WTC11 (cell line): ENCODE measurements at regions not wholly inside any gene's neighbourhood (a gene's known extent, or its start where the extent isn't known, plus 50 kb on each side); places are given as distances from the start of the nearest gene placed in this dataset.

ENCODE experiments used
- ATAC-seq: fragments of 200-7000 bp; cut with Tn5 transposase; 2 replicates; pipeline ENCODE4 v1.10.0; 2021; ENCODE audit warnings: mild to moderate bottlenecking, moderate library complexity
- CTCF ChIA-PET: fragments of 300-600 bp; sonication (Branson Sonifier 250); formaldehyde crosslinking; loops from one replicate; lab custom pipeline; 2021; ENCODE audit warnings: antibody characterized with exemption; lab: Charles Lee
- POLR2A ChIA-PET: fragments of 350-600 bp; sonication (Branson Sonifier 250); formaldehyde crosslinking; loops from one replicate; lab custom pipeline; 2021; ENCODE audit warnings: antibody characterized with exemption; lab: Charles Lee
- DNase-seq: peaks from one replicate; pipeline ENCODE4 v3.0.0; 2021; ENCODE audit warnings: low spot score
- H3K27ac Mint-ChIP-seq: 2 replicates; pipeline ENCODE4 v1.8.0; 2021; ENCODE audit warnings: mixed read lengths
- H3K27me3 Mint-ChIP-seq: 2 replicates; pipeline ENCODE4 v1.8.0; 2021; ENCODE audit warnings: low read depth, mild to moderate bottlenecking, moderate library complexity, mixed read lengths
- H3K36me3 Mint-ChIP-seq: 2 replicates; pipeline ENCODE4 v1.8.0; 2021; ENCODE audit warnings: mixed read lengths
- H3K4me1 Mint-ChIP-seq: 2 replicates; pipeline ENCODE4 v1.8.0; 2022; ENCODE audit warnings: mixed read lengths
- H3K4me3 Mint-ChIP-seq: 2 replicates; pipeline ENCODE4 v1.8.0; 2021; ENCODE audit warnings: mild to moderate bottlenecking, moderate library complexity, mixed read lengths
- H3K9me3 Mint-ChIP-seq: 2 replicates; pipeline ENCODE4 v1.8.0; 2021; ENCODE audit warnings: mixed read lengths
- ATF1 ChIP-seq: sonication (generic); formaldehyde crosslinking; IDR thresholded peaks from 2 replicates; pipeline ENCODE4 v1.8.1; 2023; ENCODE audit warnings: mild to moderate bottlenecking, moderate library complexity, missing genetic modification reagents
- ELF4 ChIP-seq: sonication (generic); formaldehyde crosslinking; IDR thresholded peaks from 2 replicates; pipeline ENCODE4 v1.8.1; 2022; ENCODE audit warnings: low read depth, mild to moderate bottlenecking, moderate library complexity, missing genetic modification reagents
- ETV6 ChIP-seq: sonication (generic); formaldehyde crosslinking; IDR thresholded peaks from 2 replicates; pipeline ENCODE4 v1.8.1; 2022; ENCODE audit warnings: mild to moderate bottlenecking, missing genetic modification reagents
- IRF2 ChIP-seq: sonication (generic); formaldehyde crosslinking; IDR thresholded peaks from 2 replicates; pipeline ENCODE4 v1.8.0; 2022; ENCODE audit warnings: low read depth, missing genetic modification reagents, borderline replicate concordance
- KAT7 ChIP-seq: sonication (generic); formaldehyde crosslinking; IDR thresholded peaks from 2 replicates; pipeline ENCODE4 v1.8.1; 2023; ENCODE audit warnings: missing genetic modification reagents, mild to moderate bottlenecking, borderline replicate concordance
- NFATC4 ChIP-seq: fragments of 250-450 bp; sonication (Bioruptor Pico); IDR thresholded peaks from 2 replicates; pipeline ENCODE4 v1.9.0; 2021; ENCODE audit warnings: mild to moderate bottlenecking
- NR2C2 ChIP-seq: sonication (generic); formaldehyde crosslinking; IDR thresholded peaks from 2 replicates; pipeline ENCODE4 v1.8.0; 2022; ENCODE audit warnings: mild to moderate bottlenecking, missing genetic modification reagents
- NR3C1 ChIP-seq: sonication (generic); formaldehyde crosslinking; conservative IDR thresholded peaks from 2 replicates; pipeline ENCODE4 v1.8.1; 2023; ENCODE audit warnings: low read depth, mild to moderate bottlenecking, missing genetic modification reagents
- SOX15 ChIP-seq: fragments of 250-450 bp; sonication (Bioruptor Pico); IDR thresholded peaks from 2 replicates; pipeline ENCODE4 v1.9.0; 2021; ENCODE audit warnings: mild to moderate bottlenecking
- SP1 ChIP-seq: sonication (generic); formaldehyde crosslinking; conservative IDR thresholded peaks from 2 replicates; pipeline ENCODE4 v1.8.1; 2022; ENCODE audit warnings: missing genetic modification reagents
- ZNF219 ChIP-seq: sonication (generic); formaldehyde crosslinking; IDR thresholded peaks from 2 replicates; pipeline ENCODE4 v1.8.0; 2023; ENCODE audit warnings: missing genetic modification reagents, mild to moderate bottlenecking, borderline replicate concordance
- ZNF423 ChIP-seq: fragments of 250-450 bp; sonication (Bioruptor Pico); IDR thresholded peaks from 2 replicates; pipeline ENCODE4 v2.1.2; 2022; ENCODE audit warnings: mild to moderate bottlenecking, moderate library complexity
- TF ChIP-seq, protein P1 (sequence below): fragments of 250-450 bp; sonication (Bioruptor Pico); IDR thresholded peaks from 2 replicates; pipeline ENCODE4 v2.1.2; 2022; ENCODE audit warnings: mild to moderate bottlenecking, moderate library complexity
- TF ChIP-seq, protein P2 (sequence below): sonication (generic); formaldehyde crosslinking; IDR thresholded peaks from 2 replicates; pipeline ENCODE4 v1.8.1; 2023; ENCODE audit warnings: mild to moderate bottlenecking, missing genetic modification reagents, borderline replicate concordance
- TF ChIP-seq, protein P3 (sequence below): sonication (generic); formaldehyde crosslinking; IDR thresholded peaks from 2 replicates; pipeline ENCODE4 v1.8.1; 2023; ENCODE audit warnings: mild to moderate bottlenecking, moderate library complexity, missing genetic modification reagents
- TF ChIP-seq, protein P4 (sequence below): fragments of 200-600 bp; IDR thresholded peaks from 2 replicates; pipeline ENCODE4 v1.8.0; 2022; ENCODE audit warnings: antibody characterized with exemption
- TF ChIP-seq, protein P5 (sequence below): sonication (generic); formaldehyde crosslinking; IDR thresholded peaks from 2 replicates; pipeline ENCODE4 v1.8.1; 2022; ENCODE audit warnings: low read depth, mild to moderate bottlenecking, moderate library complexity, missing genetic modification reagents, borderline replicate concordance
- TF ChIP-seq, protein P6 (sequence below): sonication (generic); formaldehyde crosslinking; IDR thresholded peaks from 2 replicates; pipeline ENCODE4 v1.8.1; 2022; ENCODE audit warnings: mild to moderate bottlenecking, missing genetic modification reagents, moderate library complexity, borderline replicate concordance
- TF ChIP-seq, protein P7 (sequence below): sonication (generic); formaldehyde crosslinking; IDR thresholded peaks from 2 replicates; pipeline ENCODE4 v1.8.1; 2023; ENCODE audit warnings: mild to moderate bottlenecking, missing genetic modification reagents
- TF ChIP-seq, protein P8 (sequence below): fragments of 250-450 bp; sonication (Bioruptor Pico); IDR thresholded peaks from 2 replicates; pipeline ENCODE4 v1.9.0; 2021; ENCODE audit warnings: mild to moderate bottlenecking

DNA sequence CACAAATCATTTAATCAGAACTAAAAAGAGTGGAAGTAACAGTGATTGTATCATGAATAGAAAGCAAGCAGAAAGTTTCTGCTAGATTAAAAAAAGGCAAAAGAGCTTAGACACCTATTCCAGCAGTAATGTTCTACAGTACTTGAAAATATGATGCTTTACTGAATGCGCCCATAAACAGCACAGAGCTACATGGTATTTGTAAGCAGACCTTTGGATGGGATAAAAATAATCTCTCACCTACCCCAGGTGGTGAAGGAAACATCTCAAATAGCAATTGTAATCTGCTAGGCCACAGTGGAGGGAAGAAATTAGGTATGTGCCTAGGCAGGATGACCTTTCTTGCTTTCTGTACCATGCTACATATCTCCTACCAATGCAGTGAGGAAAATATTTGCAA, 280.9 kb upstream of the PRKX start:
- ATAC-seq (no peak), DNase-seq (no peak)
- Mint-ChIP-seq H3K9me3 (peaks cover 29% of the 10 kb centered on the region), H3K4me1 (no peaks in the 10 kb centered on the region), H3K27ac (no peak overlapping the region), H3K4me3 (no peak overlapping the region), H3K27me3 (no peaks in the 10 kb centered on the region), H3K36me3 (no peaks in the 10 kb centered on the region)
- TF ChIP-seq NFATC4 (no peak), SOX15 (CRISPR knock-in tag) (no peak), SP1 (CRISPR knock-in tag) (no peak), KAT7 (CRISPR knock-in tag) (no peak), ATF1 (CRISPR knock-in tag) (no peak), IRF2 (CRISPR knock-in tag) (no peak)
- TF ChIP-seq, protein P1, sequence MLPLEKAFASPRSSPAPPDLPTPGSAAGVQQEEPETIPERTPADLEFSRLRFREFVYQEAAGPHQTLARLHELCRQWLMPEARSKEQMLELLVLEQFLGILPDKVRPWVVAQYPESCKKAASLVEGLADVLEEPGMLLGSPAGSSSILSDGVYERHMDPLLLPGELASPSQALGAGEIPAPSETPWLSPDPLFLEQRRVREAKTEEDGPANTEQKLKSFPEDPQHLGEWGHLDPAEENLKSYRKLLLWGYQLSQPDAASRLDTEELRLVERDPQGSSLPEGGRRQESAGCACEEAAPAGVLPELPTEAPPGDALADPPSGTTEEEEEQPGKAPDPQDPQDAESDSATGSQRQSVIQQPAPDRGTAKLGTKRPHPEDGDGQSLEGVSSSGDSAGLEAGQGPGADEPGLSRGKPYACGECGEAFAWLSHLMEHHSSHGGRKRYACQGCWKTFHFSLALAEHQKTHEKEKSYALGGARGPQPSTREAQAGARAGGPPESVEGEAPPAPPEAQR (CRISPR knock-in tag), result no peak
- TF ChIP-seq, protein P2, sequence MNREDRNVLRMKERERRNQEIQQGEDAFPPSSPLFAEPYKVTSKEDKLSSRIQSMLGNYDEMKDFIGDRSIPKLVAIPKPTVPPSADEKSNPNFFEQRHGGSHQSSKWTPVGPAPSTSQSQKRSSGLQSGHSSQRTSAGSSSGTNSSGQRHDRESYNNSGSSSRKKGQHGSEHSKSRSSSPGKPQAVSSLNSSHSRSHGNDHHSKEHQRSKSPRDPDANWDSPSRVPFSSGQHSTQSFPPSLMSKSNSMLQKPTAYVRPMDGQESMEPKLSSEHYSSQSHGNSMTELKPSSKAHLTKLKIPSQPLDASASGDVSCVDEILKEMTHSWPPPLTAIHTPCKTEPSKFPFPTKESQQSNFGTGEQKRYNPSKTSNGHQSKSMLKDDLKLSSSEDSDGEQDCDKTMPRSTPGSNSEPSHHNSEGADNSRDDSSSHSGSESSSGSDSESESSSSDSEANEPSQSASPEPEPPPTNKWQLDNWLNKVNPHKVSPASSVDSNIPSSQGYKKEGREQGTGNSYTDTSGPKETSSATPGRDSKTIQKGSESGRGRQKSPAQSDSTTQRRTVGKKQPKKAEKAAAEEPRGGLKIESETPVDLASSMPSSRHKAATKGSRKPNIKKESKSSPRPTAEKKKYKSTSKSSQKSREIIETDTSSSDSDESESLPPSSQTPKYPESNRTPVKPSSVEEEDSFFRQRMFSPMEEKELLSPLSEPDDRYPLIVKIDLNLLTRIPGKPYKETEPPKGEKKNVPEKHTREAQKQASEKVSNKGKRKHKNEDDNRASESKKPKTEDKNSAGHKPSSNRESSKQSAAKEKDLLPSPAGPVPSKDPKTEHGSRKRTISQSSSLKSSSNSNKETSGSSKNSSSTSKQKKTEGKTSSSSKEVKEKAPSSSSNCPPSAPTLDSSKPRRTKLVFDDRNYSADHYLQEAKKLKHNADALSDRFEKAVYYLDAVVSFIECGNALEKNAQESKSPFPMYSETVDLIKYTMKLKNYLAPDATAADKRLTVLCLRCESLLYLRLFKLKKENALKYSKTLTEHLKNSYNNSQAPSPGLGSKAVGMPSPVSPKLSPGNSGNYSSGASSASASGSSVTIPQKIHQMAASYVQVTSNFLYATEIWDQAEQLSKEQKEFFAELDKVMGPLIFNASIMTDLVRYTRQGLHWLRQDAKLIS (CRISPR knock-in tag), result no peak
- TF ChIP-seq, protein P3, sequence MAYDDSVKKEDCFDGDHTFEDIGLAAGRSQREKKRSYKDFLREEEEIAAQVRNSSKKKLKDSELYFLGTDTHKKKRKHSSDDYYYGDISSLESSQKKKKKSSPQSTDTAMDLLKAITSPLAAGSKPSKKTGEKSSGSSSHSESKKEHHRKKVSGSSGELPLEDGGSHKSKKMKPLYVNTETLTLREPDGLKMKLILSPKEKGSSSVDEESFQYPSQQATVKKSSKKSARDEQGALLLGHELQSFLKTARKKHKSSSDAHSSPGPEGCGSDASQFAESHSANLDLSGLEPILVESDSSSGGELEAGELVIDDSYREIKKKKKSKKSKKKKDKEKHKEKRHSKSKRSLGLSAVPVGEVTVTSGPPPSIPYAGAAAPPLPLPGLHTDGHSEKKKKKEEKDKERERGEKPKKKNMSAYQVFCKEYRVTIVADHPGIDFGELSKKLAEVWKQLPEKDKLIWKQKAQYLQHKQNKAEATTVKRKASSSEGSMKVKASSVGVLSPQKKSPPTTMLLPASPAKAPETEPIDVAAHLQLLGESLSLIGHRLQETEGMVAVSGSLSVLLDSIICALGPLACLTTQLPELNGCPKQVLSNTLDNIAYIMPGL, result no peak
- POLR2A ChIA-PET, result no interaction called here
- CTCF ChIA-PET, result no interaction called here

DNA sequence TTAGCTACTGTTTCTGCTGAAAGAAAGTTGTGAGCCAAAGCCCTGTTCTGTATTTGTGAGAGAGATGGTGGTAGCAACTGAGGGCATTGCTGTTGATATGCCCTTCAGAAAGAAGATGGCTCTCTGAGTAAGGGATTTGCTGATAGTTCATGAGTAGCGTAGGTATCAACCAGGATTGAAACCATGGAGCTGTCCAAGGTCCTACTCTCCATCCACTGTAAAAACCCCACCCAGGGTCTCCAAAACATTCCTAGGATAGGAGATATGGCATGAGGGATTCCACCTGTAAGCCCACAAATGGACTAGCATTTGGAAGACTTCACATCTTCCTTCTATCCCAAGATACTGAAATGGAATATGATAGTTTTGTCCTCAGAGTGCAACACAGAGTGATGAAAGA, 277.1 kb upstream of the PRKX start:
- Mint-ChIP-seq H3K36me3 (no peaks in the 10 kb centered on the region), H3K9me3 (peaks cover 25% of the 10 kb centered on the region), H3K4me3 (no peak overlapping the region), H3K27me3 (no peaks in the 10 kb centered on the region), H3K4me1 (no peaks in the 10 kb centered on the region), H3K27ac (no peak overlapping the region)
- DNase-seq (no peak), ATAC-seq (no peak)
- CTCF ChIA-PET, result no interaction called here
- POLR2A ChIA-PET, result no interaction called here
- TF ChIP-seq, protein P4, sequence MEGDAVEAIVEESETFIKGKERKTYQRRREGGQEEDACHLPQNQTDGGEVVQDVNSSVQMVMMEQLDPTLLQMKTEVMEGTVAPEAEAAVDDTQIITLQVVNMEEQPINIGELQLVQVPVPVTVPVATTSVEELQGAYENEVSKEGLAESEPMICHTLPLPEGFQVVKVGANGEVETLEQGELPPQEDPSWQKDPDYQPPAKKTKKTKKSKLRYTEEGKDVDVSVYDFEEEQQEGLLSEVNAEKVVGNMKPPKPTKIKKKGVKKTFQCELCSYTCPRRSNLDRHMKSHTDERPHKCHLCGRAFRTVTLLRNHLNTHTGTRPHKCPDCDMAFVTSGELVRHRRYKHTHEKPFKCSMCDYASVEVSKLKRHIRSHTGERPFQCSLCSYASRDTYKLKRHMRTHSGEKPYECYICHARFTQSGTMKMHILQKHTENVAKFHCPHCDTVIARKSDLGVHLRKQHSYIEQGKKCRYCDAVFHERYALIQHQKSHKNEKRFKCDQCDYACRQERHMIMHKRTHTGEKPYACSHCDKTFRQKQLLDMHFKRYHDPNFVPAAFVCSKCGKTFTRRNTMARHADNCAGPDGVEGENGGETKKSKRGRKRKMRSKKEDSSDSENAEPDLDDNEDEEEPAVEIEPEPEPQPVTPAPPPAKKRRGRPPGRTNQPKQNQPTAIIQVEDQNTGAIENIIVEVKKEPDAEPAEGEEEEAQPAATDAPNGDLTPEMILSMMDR, result no peak
- TF ChIP-seq NR3C1 (CRISPR knock-in tag) (no peak), ELF4 (CRISPR knock-in tag) (no peak), ETV6 (CRISPR knock-in tag) (no peak), ZNF423 (CRISPR knock-in tag) (no peak), NR2C2 (no peak), ZNF219 (no peak)
- TF ChIP-seq, protein P5, sequence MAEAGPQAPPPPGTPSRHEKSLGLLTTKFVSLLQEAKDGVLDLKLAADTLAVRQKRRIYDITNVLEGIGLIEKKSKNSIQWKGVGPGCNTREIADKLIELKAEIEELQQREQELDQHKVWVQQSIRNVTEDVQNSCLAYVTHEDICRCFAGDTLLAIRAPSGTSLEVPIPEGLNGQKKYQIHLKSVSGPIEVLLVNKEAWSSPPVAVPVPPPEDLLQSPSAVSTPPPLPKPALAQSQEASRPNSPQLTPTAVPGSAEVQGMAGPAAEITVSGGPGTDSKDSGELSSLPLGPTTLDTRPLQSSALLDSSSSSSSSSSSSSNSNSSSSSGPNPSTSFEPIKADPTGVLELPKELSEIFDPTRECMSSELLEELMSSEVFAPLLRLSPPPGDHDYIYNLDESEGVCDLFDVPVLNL (CRISPR knock-in tag), result no peak
- TF ChIP-seq, protein P6, sequence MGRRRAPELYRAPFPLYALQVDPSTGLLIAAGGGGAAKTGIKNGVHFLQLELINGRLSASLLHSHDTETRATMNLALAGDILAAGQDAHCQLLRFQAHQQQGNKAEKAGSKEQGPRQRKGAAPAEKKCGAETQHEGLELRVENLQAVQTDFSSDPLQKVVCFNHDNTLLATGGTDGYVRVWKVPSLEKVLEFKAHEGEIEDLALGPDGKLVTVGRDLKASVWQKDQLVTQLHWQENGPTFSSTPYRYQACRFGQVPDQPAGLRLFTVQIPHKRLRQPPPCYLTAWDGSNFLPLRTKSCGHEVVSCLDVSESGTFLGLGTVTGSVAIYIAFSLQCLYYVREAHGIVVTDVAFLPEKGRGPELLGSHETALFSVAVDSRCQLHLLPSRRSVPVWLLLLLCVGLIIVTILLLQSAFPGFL, result no peak
- TF ChIP-seq, protein P7, sequence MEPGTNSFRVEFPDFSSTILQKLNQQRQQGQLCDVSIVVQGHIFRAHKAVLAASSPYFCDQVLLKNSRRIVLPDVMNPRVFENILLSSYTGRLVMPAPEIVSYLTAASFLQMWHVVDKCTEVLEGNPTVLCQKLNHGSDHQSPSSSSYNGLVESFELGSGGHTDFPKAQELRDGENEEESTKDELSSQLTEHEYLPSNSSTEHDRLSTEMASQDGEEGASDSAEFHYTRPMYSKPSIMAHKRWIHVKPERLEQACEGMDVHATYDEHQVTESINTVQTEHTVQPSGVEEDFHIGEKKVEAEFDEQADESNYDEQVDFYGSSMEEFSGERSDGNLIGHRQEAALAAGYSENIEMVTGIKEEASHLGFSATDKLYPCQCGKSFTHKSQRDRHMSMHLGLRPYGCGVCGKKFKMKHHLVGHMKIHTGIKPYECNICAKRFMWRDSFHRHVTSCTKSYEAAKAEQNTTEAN (CRISPR knock-in tag), result no peak
- TF ChIP-seq, protein P8, sequence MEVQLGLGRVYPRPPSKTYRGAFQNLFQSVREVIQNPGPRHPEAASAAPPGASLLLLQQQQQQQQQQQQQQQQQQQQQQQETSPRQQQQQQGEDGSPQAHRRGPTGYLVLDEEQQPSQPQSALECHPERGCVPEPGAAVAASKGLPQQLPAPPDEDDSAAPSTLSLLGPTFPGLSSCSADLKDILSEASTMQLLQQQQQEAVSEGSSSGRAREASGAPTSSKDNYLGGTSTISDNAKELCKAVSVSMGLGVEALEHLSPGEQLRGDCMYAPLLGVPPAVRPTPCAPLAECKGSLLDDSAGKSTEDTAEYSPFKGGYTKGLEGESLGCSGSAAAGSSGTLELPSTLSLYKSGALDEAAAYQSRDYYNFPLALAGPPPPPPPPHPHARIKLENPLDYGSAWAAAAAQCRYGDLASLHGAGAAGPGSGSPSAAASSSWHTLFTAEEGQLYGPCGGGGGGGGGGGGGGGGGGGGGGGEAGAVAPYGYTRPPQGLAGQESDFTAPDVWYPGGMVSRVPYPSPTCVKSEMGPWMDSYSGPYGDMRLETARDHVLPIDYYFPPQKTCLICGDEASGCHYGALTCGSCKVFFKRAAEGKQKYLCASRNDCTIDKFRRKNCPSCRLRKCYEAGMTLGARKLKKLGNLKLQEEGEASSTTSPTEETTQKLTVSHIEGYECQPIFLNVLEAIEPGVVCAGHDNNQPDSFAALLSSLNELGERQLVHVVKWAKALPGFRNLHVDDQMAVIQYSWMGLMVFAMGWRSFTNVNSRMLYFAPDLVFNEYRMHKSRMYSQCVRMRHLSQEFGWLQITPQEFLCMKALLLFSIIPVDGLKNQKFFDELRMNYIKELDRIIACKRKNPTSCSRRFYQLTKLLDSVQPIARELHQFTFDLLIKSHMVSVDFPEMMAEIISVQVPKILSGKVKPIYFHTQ (CRISPR knock-in tag), result no peak
